ENCODE measurements at regions not wholly inside any gene's neighbourhood (a gene's known extent, or its start where the extent isn't known, plus 50 kb on each side); places are given as distances from the start of the nearest gene placed in this dataset.
"Not testable (repeated sequence)": the region's sequence is repeated elsewhere in the genome, so short reads cannot be mapped to it uniquely, and the experiment has no call there.

- Histone ChIP-seq H3K9me3 (ENCODE audit: control insufficient read depth in 5 of 5, low read length in 5 of 5) (peaks cover 0 to 14% (median 4%) of the 10 kb centered on the region in 5 donors), H3K36me3 (ENCODE audit: control insufficient read depth in 5 of 5, insufficient read depth in 5 of 5, low read length in 5 of 5) (no peaks in the 10 kb centered on the region), H3K4me3 (ENCODE audit: low read depth in 1 of 5, low read length in 5 of 5) (no peak overlapping the region), H3K9ac (ENCODE audit: low read length in 5 of 5) (no peak overlapping the region), H3K27me3 (ENCODE audit: control insufficient read depth in 5 of 5, insufficient read depth in 4 of 5, low read length in 5 of 5) (peaks cover 0 to 2% (median 0%) of the 10 kb centered on the region in 5 donors), H3K27ac (ENCODE audit: low read depth, low read length) (no peak overlapping the region), H3K4me1 (ENCODE audit: control insufficient read depth in 5 of 5, insufficient read depth in 5 of 5, low read length in 5 of 5) (no peaks in the 10 kb centered on the region)
Observed at GRCh38 chr7:123327661-123328060, 127.9 kb upstream of the SLC13A1 start.

- Histone ChIP-seq H3K9me3 (ENCODE audit: control insufficient read depth in 5 of 5, low read length in 5 of 5) (peaks cover 0 to 14% (median 8%) of the 10 kb centered on the region in 5 donors), H3K27ac (ENCODE audit: low read depth, low read length) (no peak overlapping the region), H3K27me3 (ENCODE audit: control insufficient read depth in 5 of 5, insufficient read depth in 4 of 5, low read length in 5 of 5) (no peaks in the 10 kb centered on the region), H3K36me3 (ENCODE audit: control insufficient read depth in 5 of 5, insufficient read depth in 5 of 5, low read length in 5 of 5) (no peaks in the 10 kb centered on the region), H3K4me1 (ENCODE audit: control insufficient read depth in 5 of 5, insufficient read depth in 5 of 5, low read length in 5 of 5) (no peaks in the 10 kb centered on the region), H3K9ac (ENCODE audit: low read length in 5 of 5) (no peak overlapping the region), H3K4me3 (ENCODE audit: low read depth in 1 of 5, low read length in 5 of 5) (no peak overlapping the region)
Observed at GRCh38 chr7:123324283-123324682, 124.5 kb upstream of the SLC13A1 start.

GRCh38 chr7:123323689-123324088 lies 123.9 kb upstream of the SLC13A1 start:
- Histone ChIP-seq H3K36me3 (ENCODE audit: control insufficient read depth in 5 of 5, insufficient read depth in 5 of 5, low read length in 5 of 5) (no peaks in the 10 kb centered on the region), H3K9me3 (ENCODE audit: control insufficient read depth in 5 of 5, low read length in 5 of 5) (peaks cover 0 to 14% (median 8%) of the 10 kb centered on the region in 5 donors), H3K9ac (ENCODE audit: low read length in 5 of 5) (no peak overlapping the region), H3K27ac (ENCODE audit: low read depth, low read length) (no peak overlapping the region), H3K4me3 (ENCODE audit: low read depth in 1 of 5, low read length in 5 of 5) (no peak overlapping the region), H3K4me1 (ENCODE audit: control insufficient read depth in 5 of 5, insufficient read depth in 5 of 5, low read length in 5 of 5) (no peaks in the 10 kb centered on the region), H3K27me3 (ENCODE audit: control insufficient read depth in 5 of 5, insufficient read depth in 4 of 5, low read length in 5 of 5) (no peaks in the 10 kb centered on the region)

DNA sequence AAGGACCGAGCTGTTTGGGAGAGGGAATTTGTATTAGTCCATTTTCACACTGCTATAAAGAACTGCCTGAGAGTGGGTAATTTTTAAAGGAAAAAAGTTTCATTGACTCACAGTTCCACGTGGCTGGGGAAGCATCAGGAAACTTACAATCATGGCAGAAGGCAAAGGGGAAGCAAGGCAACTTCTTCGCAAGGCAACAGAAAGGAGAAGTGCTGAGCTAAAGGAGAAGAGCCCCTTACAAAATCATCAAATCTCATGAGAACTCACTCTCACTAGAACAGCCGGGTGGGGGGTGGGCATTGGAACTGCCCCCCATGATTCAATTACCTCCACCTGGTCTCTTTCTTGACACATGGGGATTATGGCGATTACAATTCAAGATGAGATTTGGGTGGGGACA lies 121.8 kb upstream of the SLC13A1 start:
- not testable (repeated sequence) for H3K27ac ChIP-seq (ENCODE audit: low read depth, low read length); H3K27me3 ChIP-seq (ENCODE audit: control insufficient read depth in 5 of 5, insufficient read depth in 4 of 5, low read length in 5 of 5); H3K4me1 ChIP-seq (ENCODE audit: control insufficient read depth in 5 of 5, insufficient read depth in 5 of 5, low read length in 5 of 5); H3K36me3 ChIP-seq (ENCODE audit: control insufficient read depth in 5 of 5, insufficient read depth in 5 of 5, low read length in 5 of 5); H3K4me3 ChIP-seq (ENCODE audit: low read depth in 1 of 5, low read length in 5 of 5); H3K9ac ChIP-seq (ENCODE audit: low read length in 5 of 5)
- H3K9me3 ChIP-seq (ENCODE audit: control insufficient read depth in 5 of 5, low read length in 5 of 5): peaks cover 0 to 14% (median 8%) of the 10 kb centered on the region in 5 donors

- H3K4me3 ChIP-seq (ENCODE audit: low read depth in 1 of 5, low read length in 5 of 5): no peak overlapping the region
- no peaks in the 10 kb centered on the region for H3K36me3 ChIP-seq (ENCODE audit: control insufficient read depth in 5 of 5, insufficient read depth in 5 of 5, low read length in 5 of 5)
- peaks cover 0 to 14% (median 8%) of the 10 kb centered on the region in 5 donors for H3K9me3 ChIP-seq (ENCODE audit: control insufficient read depth in 5 of 5, low read length in 5 of 5)
- no peaks in the 10 kb centered on the region for H3K27me3 ChIP-seq (ENCODE audit: control insufficient read depth in 5 of 5, insufficient read depth in 4 of 5, low read length in 5 of 5)
- no peak overlapping the region for H3K27ac ChIP-seq (ENCODE audit: low read depth, low read length)
- H3K9ac ChIP-seq (ENCODE audit: low read length in 5 of 5): no peak overlapping the region
- H3K4me1 ChIP-seq (ENCODE audit: control insufficient read depth in 5 of 5, insufficient read depth in 5 of 5, low read length in 5 of 5): no peaks in the 10 kb centered on the region
Observed at GRCh38 chr7:123319911-123320310, 120.1 kb upstream of the SLC13A1 start.

DNA sequence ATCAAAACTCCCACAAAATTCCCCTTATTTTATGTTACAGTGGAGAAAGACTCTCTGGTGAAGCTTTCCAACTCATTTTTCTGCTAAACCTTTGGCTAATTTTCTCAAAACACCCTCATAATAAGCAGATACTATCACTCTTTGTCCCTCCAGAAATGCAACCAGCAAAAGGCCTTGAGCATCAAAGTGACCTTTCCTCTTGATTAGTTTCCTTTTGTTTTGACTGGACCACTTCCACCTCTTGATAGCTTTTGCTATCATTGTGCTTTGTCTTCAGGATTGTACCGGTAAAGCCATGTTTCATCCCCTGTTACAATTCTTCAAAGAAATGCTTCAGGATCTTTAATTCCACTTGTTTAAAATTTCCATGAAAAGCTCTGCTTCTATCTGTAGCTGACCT lies 115.1 kb upstream of the SLC13A1 start:
- no peak overlapping the region for H3K4me3 ChIP-seq (ENCODE audit: low read depth in 1 of 5, low read length in 5 of 5)
- no peak overlapping the region for H3K9ac ChIP-seq (ENCODE audit: low read length in 5 of 5)
- H3K9me3 ChIP-seq (ENCODE audit: control insufficient read depth in 5 of 5, low read length in 5 of 5): no peaks in the 10 kb centered on the region
- H3K36me3 ChIP-seq (ENCODE audit: control insufficient read depth in 5 of 5, insufficient read depth in 5 of 5, low read length in 5 of 5): no peaks in the 10 kb centered on the region
- H3K27ac ChIP-seq (ENCODE audit: low read depth, low read length): peak overlapping the region; percentile 6
- H3K27me3 ChIP-seq (ENCODE audit: control insufficient read depth in 5 of 5, insufficient read depth in 4 of 5, low read length in 5 of 5): no peaks in the 10 kb centered on the region
- peaks cover 0 to 3% (median 0%) of the 10 kb centered on the region in 5 donors for H3K4me1 ChIP-seq (ENCODE audit: control insufficient read depth in 5 of 5, insufficient read depth in 5 of 5, low read length in 5 of 5)

GRCh38 chr7:123308254-123308951 lies 108.6 kb upstream of the SLC13A1 start:
- Histone ChIP-seq H3K36me3 (ENCODE audit: control insufficient read depth in 5 of 5, insufficient read depth in 5 of 5, low read length in 5 of 5) (no peaks in the 10 kb centered on the region), H3K9me3 (ENCODE audit: control insufficient read depth in 5 of 5, low read length in 5 of 5) (no peaks in the 10 kb centered on the region), H3K4me3 (ENCODE audit: low read depth in 1 of 5, low read length in 5 of 5) (no peak overlapping the region), H3K27ac (ENCODE audit: low read depth, low read length) (no peak overlapping the region), H3K9ac (ENCODE audit: low read length in 5 of 5) (no peak overlapping the region), H3K4me1 (ENCODE audit: control insufficient read depth in 5 of 5, insufficient read depth in 5 of 5, low read length in 5 of 5) (no peaks in the 10 kb centered on the region), H3K27me3 (ENCODE audit: control insufficient read depth in 5 of 5, insufficient read depth in 4 of 5, low read length in 5 of 5) (no peaks in the 10 kb centered on the region)

DNA sequence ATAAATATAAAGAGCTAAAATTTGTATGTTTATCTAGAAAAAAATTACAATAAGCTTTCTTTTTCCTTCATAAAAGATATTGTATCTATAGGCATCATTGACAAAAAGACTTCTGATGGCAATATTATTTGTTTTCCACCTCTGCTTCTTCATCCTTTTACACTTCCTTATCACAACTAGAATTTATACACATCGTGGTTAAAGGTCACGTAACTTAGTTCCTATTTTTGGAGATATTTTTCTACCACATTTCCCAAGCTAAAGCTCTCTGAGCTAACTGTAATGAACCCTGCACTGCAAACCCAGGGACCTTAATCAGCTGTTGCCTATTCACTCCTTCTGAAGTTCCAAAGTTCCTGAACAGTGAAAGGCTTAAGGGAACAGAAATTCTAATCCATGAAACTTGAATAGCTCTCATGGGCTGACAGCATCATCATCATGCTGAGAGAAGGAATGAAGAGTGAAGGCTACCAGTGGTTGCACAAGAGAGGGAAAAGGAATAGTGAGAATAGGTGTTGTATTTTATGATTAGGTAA lies 106.1 kb upstream of the SLC13A1 start:
- H3K4me1 ChIP-seq (ENCODE audit: control insufficient read depth in 5 of 5, insufficient read depth in 5 of 5, low read length in 5 of 5): no peaks in the 10 kb centered on the region
- H3K27me3 ChIP-seq (ENCODE audit: control insufficient read depth in 5 of 5, insufficient read depth in 4 of 5, low read length in 5 of 5): no peaks in the 10 kb centered on the region
- H3K9me3 ChIP-seq (ENCODE audit: control insufficient read depth in 5 of 5, low read length in 5 of 5): no peaks in the 10 kb centered on the region
- H3K27ac ChIP-seq (ENCODE audit: low read depth, low read length): no peak overlapping the region
- no peaks in the 10 kb centered on the region for H3K36me3 ChIP-seq (ENCODE audit: control insufficient read depth in 5 of 5, insufficient read depth in 5 of 5, low read length in 5 of 5)
- H3K9ac ChIP-seq (ENCODE audit: low read length in 5 of 5): no peak overlapping the region
- no peak overlapping the region for H3K4me3 ChIP-seq (ENCODE audit: low read depth in 1 of 5, low read length in 5 of 5)

GRCh38 chr7:123303926-123304325 lies 104.2 kb upstream of the SLC13A1 start:
- H3K9ac ChIP-seq (ENCODE audit: low read length in 5 of 5): no peak overlapping the region
- no peak overlapping the region for H3K27ac ChIP-seq (ENCODE audit: low read depth, low read length)
- H3K9me3 ChIP-seq (ENCODE audit: control insufficient read depth in 5 of 5, low read length in 5 of 5): no peaks in the 10 kb centered on the region
- H3K4me3 ChIP-seq (ENCODE audit: low read depth in 1 of 5, low read length in 5 of 5): no peak overlapping the region
- H3K27me3 ChIP-seq (ENCODE audit: control insufficient read depth in 5 of 5, insufficient read depth in 4 of 5, low read length in 5 of 5): no peaks in the 10 kb centered on the region
- H3K36me3 ChIP-seq (ENCODE audit: control insufficient read depth in 5 of 5, insufficient read depth in 5 of 5, low read length in 5 of 5): no peaks in the 10 kb centered on the region
- no peaks in the 10 kb centered on the region for H3K4me1 ChIP-seq (ENCODE audit: control insufficient read depth in 5 of 5, insufficient read depth in 5 of 5, low read length in 5 of 5)

- no peaks in the 10 kb centered on the region for H3K36me3 ChIP-seq (ENCODE audit: control insufficient read depth in 5 of 5, insufficient read depth in 5 of 5, low read length in 5 of 5)
- H3K9me3 ChIP-seq (ENCODE audit: control insufficient read depth in 5 of 5, low read length in 5 of 5): peaks cover 0 to 7% (median 0%) of the 10 kb centered on the region in 5 donors
- H3K4me1 ChIP-seq (ENCODE audit: control insufficient read depth in 5 of 5, insufficient read depth in 5 of 5, low read length in 5 of 5): no peaks in the 10 kb centered on the region
- H3K9ac ChIP-seq (ENCODE audit: low read length in 5 of 5): no peak overlapping the region
- no peak overlapping the region for H3K27ac ChIP-seq (ENCODE audit: low read depth, low read length)
- no peak overlapping the region for H3K4me3 ChIP-seq (ENCODE audit: low read depth in 1 of 5, low read length in 5 of 5)
- no peaks in the 10 kb centered on the region for H3K27me3 ChIP-seq (ENCODE audit: control insufficient read depth in 5 of 5, insufficient read depth in 4 of 5, low read length in 5 of 5)
Observed at GRCh38 chr7:123296965-123297364, 97.2 kb upstream of the SLC13A1 start.

Data from subcutaneous abdominal adipose tissue (tissue), 5 donors.